H1 (cell line): ENCODE measurements at regions not wholly inside any gene's neighbourhood (a gene's known extent, or its start where the extent isn't known, plus 50 kb on each side); places are given as distances from the start of the nearest gene placed in this dataset.

ENCODE experiments used
- CTCF ChIA-PET: fragments of 300-600 bp; sonication (Branson Sonifier 250); formaldehyde crosslinking; loops from one replicate; lab custom pipeline; 2021; ENCODE audit not compliant: partially characterized antibody; lab: Charles Lee
- POLR2A ChIA-PET: fragments of 300-600 bp; sonication (Branson Sonifier 250); formaldehyde crosslinking; loops from one replicate; lab custom pipeline; 2021; ENCODE audit warnings: inconsistent platforms; ENCODE audit not compliant: partially characterized antibody; lab: Charles Lee
- DNase-seq, 2 experiments: peaks; one replicate each; pipeline versions ENCODE4 v3.0.0 to v3.0.0-alpha.2; 2010 to 2022; ENCODE audit warnings: low spot score in 2 of 2, low read depth in 1 of 2, mixed read lengths in 1 of 2
- FAIRE-seq: peaks from 2 replicates; lab custom pipeline; 2011; peaks lifted over from hg19 to GRCh38; lab: Jason Lieb, UNC
- H2AFZ ChIP-seq: 2 replicates; pipeline ENCODE4 v1.8.1; 2012; ENCODE audit warnings: low read length, inconsistent platforms
- H2AK5ac ChIP-seq: 2 replicates; pipeline ENCODE4 v1.6.1; 2013; ENCODE audit warnings: low read depth, low read length
- H2BK120ac ChIP-seq: replicated peaks from 2 replicates; pipeline ENCODE3; 2013; ENCODE audit warnings: low read depth, low read length, inconsistent platforms
- H2BK12ac ChIP-seq: 2 replicates; pipeline ENCODE4 v1.6.1; 2013; ENCODE audit warnings: low read depth, low read length
- H2BK15ac ChIP-seq: 2 replicates; pipeline ENCODE4 v1.6.1; 2013; ENCODE audit warnings: low read length
- H2BK20ac ChIP-seq: 2 replicates; pipeline ENCODE4 v1.6.1; 2013; ENCODE audit warnings: low read length
- H2BK5ac ChIP-seq: 2 replicates; pipeline ENCODE4 v1.6.1; 2013; ENCODE audit warnings: low read depth, low read length
- H3K14ac ChIP-seq: 2 replicates; pipeline ENCODE4 v1.6.1; 2013; ENCODE audit warnings: inconsistent platforms; ENCODE audit not compliant: insufficient read length
- H3K18ac ChIP-seq: 2 replicates; pipeline ENCODE4 v1.6.1; 2013; ENCODE audit warnings: low read length; ENCODE audit errors: extremely low read depth
- H3K23ac ChIP-seq: 2 replicates; pipeline ENCODE4 v1.6.1; 2013; ENCODE audit warnings: inconsistent platforms; ENCODE audit not compliant: insufficient read length
- H3K23me2 ChIP-seq: 2 replicates; pipeline ENCODE4 v1.6.1; 2013; ENCODE audit warnings: low read depth, low read length
- H3K27ac ChIP-seq: 2 replicates; pipeline ENCODE4 v1.6.1; 2011; ENCODE audit warnings: low read depth, low read length, inconsistent platforms
- H3K27me3 ChIP-seq, 4 experiments: replicated peaks in 1 of 4; 1 replicate in 1 of 4; 2 replicates in 3 of 4; pipeline versions ENCODE4 v1.6.1 to v1.8.1; 2011 to 2013; ENCODE audit warnings: low read length in 3 of 4, mild to moderate bottlenecking in 3 of 4, inconsistent platforms in 2 of 4, mixed read lengths in 2 of 4, moderate library complexity in 1 of 4; ENCODE audit not compliant: control insufficient read depth in 3 of 4, insufficient read depth in 3 of 4; ENCODE audit errors: extremely low read depth in 1 of 4
- H3K36me3 ChIP-seq, 4 experiments: 2 replicates each; pipeline versions ENCODE4 v1.6.1 to v1.8.1; 2011 to 2013; ENCODE audit warnings: mild to moderate bottlenecking in 4 of 4, low read length in 3 of 4, moderate library complexity in 2 of 4, control low read depth in 1 of 4, inconsistent platforms in 1 of 4; ENCODE audit not compliant: insufficient read depth in 4 of 4, control insufficient read depth in 2 of 4
- H3K4ac ChIP-seq: replicated peaks from 2 replicates; pipeline ENCODE3; 2013; ENCODE audit warnings: low read length, low read depth, mixed read lengths, inconsistent platforms; ENCODE audit not compliant: insufficient read length
- H3K4me1 ChIP-seq, 4 experiments: replicated peaks in 1 of 4; 1 replicate in 1 of 4; 2 replicates in 3 of 4; pipeline versions ENCODE4 v1.6.1 to v1.8.1; 2011 to 2013; ENCODE audit warnings: low read length in 3 of 4, inconsistent platforms in 2 of 4, mixed read lengths in 1 of 4; ENCODE audit not compliant: insufficient read depth in 4 of 4, control insufficient read depth in 3 of 4
- H3K4me2 ChIP-seq, 2 experiments: 2 replicates each; pipeline versions ENCODE4 v1.6.1 to v1.8.1; 2011 to 2013; ENCODE audit warnings: low read depth in 2 of 2, low read length in 2 of 2, control low read depth in 1 of 2, inconsistent platforms in 1 of 2, mild to moderate bottlenecking in 1 of 2; ENCODE audit not compliant: insufficient read depth in 1 of 2
- H3K4me3 ChIP-seq, 4 experiments: fragments of 200-600, 300-600 bp in 1 of 4; sonication (generic), shearing (Covaris generic), sonication (Bioruptor Twin) in 1 of 4; 2 replicates each; pipeline versions ENCODE4 v1.5.1 to v1.8.1; 2011 to 2016; ENCODE audit warnings: low read length in 4 of 4, low read depth in 3 of 4, control low read depth in 2 of 4, inconsistent platforms in 2 of 4, mild to moderate bottlenecking in 2 of 4, mixed read lengths in 1 of 4, moderate library complexity in 1 of 4; ENCODE audit not compliant: insufficient read depth in 2 of 4; ENCODE audit errors: extremely low read depth in 1 of 4
- H3K56ac ChIP-seq: replicated peaks from 2 replicates; pipeline ENCODE3; 2013; ENCODE audit warnings: low read depth, mild to moderate bottlenecking, mixed read lengths, low read length, inconsistent platforms; ENCODE audit not compliant: insufficient read length
- H3K79me1 ChIP-seq: 2 replicates; pipeline ENCODE4 v1.6.1; 2013; ENCODE audit warnings: low read depth, low read length, control low read depth
- H3K79me2 ChIP-seq, 2 experiments: 2 replicates each; pipeline versions ENCODE4 v1.6.1 to v1.8.1; 2012 to 2013; ENCODE audit warnings: low read length in 2 of 2, mild to moderate bottlenecking in 2 of 2, inconsistent platforms in 1 of 2; ENCODE audit not compliant: insufficient read depth in 2 of 2, control insufficient read depth in 1 of 2
- H3K9ac ChIP-seq, 4 experiments: replicated peaks in 1 of 4; 1 replicate in 1 of 4; 2 replicates in 3 of 4; pipeline versions ENCODE4 v1.6.1 to v1.8.1; 2011 to 2013; ENCODE audit warnings: low read depth in 3 of 4, low read length in 3 of 4, control low read depth in 2 of 4, mild to moderate bottlenecking in 2 of 4, moderate library complexity in 2 of 4, inconsistent platforms in 1 of 4; ENCODE audit errors: extremely low read depth in 1 of 4
- H3K9me3 ChIP-seq, 2 experiments: 2 replicates each; pipeline versions ENCODE4 v1.6.1 to v1.8.1; 2012 to 2013; ENCODE audit warnings: mild to moderate bottlenecking in 2 of 2, moderate library complexity in 2 of 2, control low read depth in 1 of 2, inconsistent platforms in 1 of 2, low read depth in 1 of 2, low read length in 1 of 2, mixed read lengths in 1 of 2; ENCODE audit not compliant: insufficient read depth in 2 of 2
- H4K20me1 ChIP-seq, 2 experiments: replicated peaks in 1 of 2; 2 replicates each; pipeline versions ENCODE3 to v1.8.1; 2011 to 2013; ENCODE audit warnings: inconsistent platforms in 2 of 2, low read length in 2 of 2, mild to moderate bottlenecking in 1 of 2; ENCODE audit not compliant: insufficient read depth in 2 of 2, control insufficient read depth in 1 of 2
- H4K5ac ChIP-seq: 2 replicates; pipeline ENCODE4 v1.6.1; 2013; ENCODE audit warnings: low read length, low read depth, mixed read lengths, inconsistent platforms; ENCODE audit not compliant: insufficient read length
- H4K8ac ChIP-seq: 2 replicates; pipeline ENCODE4 v1.8.0; 2013; ENCODE audit warnings: mild to moderate bottlenecking, moderate library complexity, low read length, inconsistent platforms; ENCODE audit not compliant: insufficient read depth; ENCODE audit errors: extremely low read depth
- H4K91ac ChIP-seq: replicated peaks from 2 replicates; pipeline ENCODE3; 2013; ENCODE audit warnings: low read length, mixed read lengths, inconsistent platforms; ENCODE audit not compliant: insufficient read length
- BACH1 ChIP-seq: IDR thresholded peaks from 2 replicates; pipeline ENCODE4 v1.6.1; 2012; ENCODE audit warnings: low read length, improper control_type of control experiment
- GABPA ChIP-seq: IDR thresholded peaks from 2 replicates; pipeline ENCODE4 v1.6.1; 2011; ENCODE audit warnings: mild to moderate bottlenecking, low read length, moderate library complexity, borderline replicate concordance; ENCODE audit not compliant: insufficient read depth
- JUN ChIP-seq: IDR thresholded peaks from 2 replicates; pipeline ENCODE4 v1.6.1; 2011; ENCODE audit warnings: low read depth, mild to moderate bottlenecking, improper control_type of control experiment, low read length
- MAFK ChIP-seq: IDR thresholded peaks from 2 replicates; pipeline ENCODE4 v1.6.1; 2012; ENCODE audit warnings: low read depth, mild to moderate bottlenecking, improper control_type of control experiment, low read length
- SRF ChIP-seq: IDR thresholded peaks from 2 replicates; pipeline ENCODE4 v1.6.1; 2011; ENCODE audit warnings: mild to moderate bottlenecking, low read depth, low read length, moderate library complexity
- SUZ12 ChIP-seq: fragments of 200-600 bp; sonication (generic); IDR thresholded peaks from 2 replicates; pipeline ENCODE4 v1.6.1; 2012; ENCODE audit warnings: mild to moderate bottlenecking, inconsistent platforms, low read length, moderate library complexity, mixed read lengths
- TEAD4 ChIP-seq: IDR thresholded peaks from 2 replicates; pipeline ENCODE4 v1.6.1; 2012; ENCODE audit warnings: low read depth, low read length, inconsistent platforms, mixed read lengths
- WGBS, 2 experiments: shearing (Covaris generic) in 1 of 2; methylation state at CpG; one replicate each; pipeline versions ENCODE4 v1.1.6 to v1.1.7; 2013 to 2015; ENCODE audit warnings: low lambda C conversion rate in 2 of 2, mixed read lengths in 2 of 2, inconsistent platforms in 1 of 2, low coverage in 1 of 2, missing lambda C conversion rate in 1 of 2; ENCODE audit not compliant: insufficient replicate concordance in 2 of 2, insufficient coverage in 1 of 2, insufficient read length in 1 of 2; ENCODE audit errors: extremely low coverage in 1 of 2, missing lambda C conversion rate in 1 of 2; 5-methylcytosine and 5-hydroxymethylcytosine counted together

GRCh38 chr21:39099859-39100258 is 83.4 kb downstream of the PSMG1 start:
- Histone ChIP-seq H3K4me2 (no peak overlapping the region), H2BK12ac (no peak overlapping the region), H4K20me1 (no peaks in the 10 kb centered on the region), H3K36me3 (no peaks in the 10 kb centered on the region), H2AFZ (no peak overlapping the region), H3K79me1 (no peaks in the 10 kb centered on the region), H3K56ac (no peak overlapping the region), H2BK20ac (no peak overlapping the region), H3K23ac (no peak overlapping the region), H3K4me1 (peaks cover 0 to 7% (median 0%) of the 10 kb centered on the region in 4 experiments; a peak in 1 of 7 replicates), H3K14ac (no peak overlapping the region), H4K91ac (no peak overlapping the region), H4K8ac (no peak overlapping the region), H3K9ac (no peak overlapping the region), H3K27ac (no peak overlapping the region), H2BK15ac (no peak overlapping the region), H3K27me3 (no peaks in the 10 kb centered on the region), H3K18ac (no peak overlapping the region), H3K9me3 (no peaks in the 10 kb centered on the region), H3K23me2 (no peaks in the 10 kb centered on the region; the same call in 1 of the 2 replicates), H3K4me3 (no peak overlapping the region), H2BK120ac (no peak overlapping the region), H3K4ac (no peak overlapping the region), H4K5ac (no peak overlapping the region), H2BK5ac (no peak overlapping the region), H2AK5ac (no peak overlapping the region), H3K79me2 (no peaks in the 10 kb centered on the region)
- TF ChIP-seq TEAD4 (no peak), GABPA (no peak), BACH1 (no peak), MAFK (no peak), JUN (no peak), SRF (no peak), SUZ12 (no peak)
- CTCF ChIA-PET = interaction anchor here (0.7 to 1.3 kb wide), 5 partner anchors 13 to 401 kb away, joined by 3 to 5 read pairs (median 3); no protein-coding TSS in a partner anchor
- no peak for FAIRE-seq
- WGBS, 2 experiments = 91% methylated on average over 4 of the region's 4 CpGs; no CpG with 5 or more reads in 1 of the 2 experiments
- no peak for DNase-seq
- POLR2A ChIA-PET = no interaction called here
